GM12892 (cell line): ENCODE measurements at regions not wholly inside any gene's neighbourhood (a gene's known extent, or its start where the extent isn't known, plus 50 kb on each side); places are given as distances from the start of the nearest gene placed in this dataset.

ENCODE experiments used
- POLR2A ChIP-seq: IDR thresholded peaks from 2 replicates; pipeline ENCODE4 v1.6.1; 2011; ENCODE audit warnings: low read depth, low read length, control low read depth
- POLR2AphosphoS5 ChIP-seq: IDR thresholded peaks from 2 replicates; pipeline ENCODE4 v1.6.1; 2011; ENCODE audit warnings: low read depth, low read length, control low read depth

DNA sequence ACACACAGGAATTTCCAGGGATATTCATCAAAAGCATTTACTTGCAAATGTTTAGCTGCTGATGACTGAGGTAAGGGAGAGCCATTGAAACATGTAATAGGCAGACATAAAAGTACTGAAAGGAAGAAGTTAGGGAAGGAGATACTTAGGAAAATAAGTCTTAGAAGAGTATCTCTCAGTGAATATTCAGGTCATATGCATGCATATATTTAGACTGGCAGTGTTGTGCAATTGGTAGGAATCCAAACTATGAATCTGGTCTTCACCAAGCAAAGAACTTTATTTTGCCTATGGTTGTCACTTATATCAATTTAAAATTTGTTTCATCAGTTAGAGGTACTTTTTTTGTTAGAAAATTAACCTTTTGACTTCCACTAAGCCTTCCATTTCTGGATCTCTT is 1490.7 kb downstream of the SUCLG1 start:
- TF ChIP-seq POLR2A (no peak), POLR2AphosphoS5 (no peak)
